Panc1 (cell line): ENCODE measurements at regions not wholly inside any gene's neighbourhood (a gene's known extent, or its start where the extent isn't known, plus 50 kb on each side); places are given as distances from the start of the nearest gene placed in this dataset.

Experiments
- ATAC-seq: fragments of 200-7000 bp; cut with Tn5 transposase; 2 replicates; pipeline ENCODE4 v1.9.1; 2020; ENCODE audit warnings: mild to moderate bottlenecking, moderate library complexity
- BruUV-seq: library from RNA; stranded (reverse); fragments of 400-500 nt; replicated peaks from 2 replicates; lab custom pipeline; 2021; lab: Mats Ljungman, UMichigan
- CTCF ChIA-PET: fragments of 300-600 bp; sonication (Branson Sonifier 250); formaldehyde crosslinking; loops from one replicate; lab custom pipeline; 2022; ENCODE audit warnings: antibody characterized with exemption; lab: Charles Lee
- POLR2A ChIA-PET: fragments of 300-600 bp; sonication (Branson Sonifier 250); formaldehyde crosslinking; loops from one replicate; lab custom pipeline; 2022; ENCODE audit warnings: antibody characterized with exemption; lab: Charles Lee
- DNase-seq: peaks from one replicate; pipeline ENCODE4 v3.0.0-alpha.2; 2010; ENCODE audit warnings: low read depth, low spot score
- H3K27ac ChIP-seq: 2 replicates; pipeline ENCODE4 v1.5.1; 2011; ENCODE audit warnings: mild to moderate bottlenecking, low read length, inconsistent platforms
- H3K27me3 ChIP-seq: fragments of 200-500 bp; sonication (Bioruptor generic); 2 replicates; pipeline ENCODE4 v1.6.0; 2014; ENCODE audit warnings: low read length, inconsistent platforms; ENCODE audit not compliant: control insufficient read depth, insufficient read depth
- H3K36me3 ChIP-seq: fragments of 200-500 bp; sonication (Bioruptor generic); 2 replicates; pipeline ENCODE4 v1.5.1; 2014; ENCODE audit warnings: inconsistent platforms, mild to moderate bottlenecking, low read length, moderate library complexity; ENCODE audit not compliant: control insufficient read depth, insufficient read depth
- H3K4me1 ChIP-seq: 2 replicates; pipeline ENCODE4 v1.5.1; 2011; ENCODE audit warnings: inconsistent platforms, mild to moderate bottlenecking, low read length, moderate library complexity; ENCODE audit not compliant: control insufficient read depth, insufficient read depth
- H3K4me3 ChIP-seq, 2 experiments: 2 replicates each; pipeline ENCODE4 v1.5.1; 2011 to 2012; ENCODE audit warnings: low read depth in 2 of 2, low read length in 2 of 2, mild to moderate bottlenecking in 2 of 2, inconsistent platforms in 1 of 2, moderate library complexity in 1 of 2
- H3K9me3 ChIP-seq: fragments of 200-500 bp; sonication (Bioruptor generic); 2 replicates; pipeline ENCODE4 v1.5.1; 2014; ENCODE audit warnings: low read depth, mild to moderate bottlenecking, inconsistent platforms, low read length, moderate library complexity; ENCODE audit not compliant: control insufficient read depth, insufficient read depth
- POLR2AphosphoS5 ChIP-seq: IDR thresholded peaks from 2 replicates; pipeline ENCODE4 v1.6.1; 2012; ENCODE audit warnings: mild to moderate bottlenecking, low read depth, low read length, moderate library complexity
- SIN3A ChIP-seq: IDR thresholded peaks from 2 replicates; pipeline ENCODE4 v1.6.1; 2012; ENCODE audit warnings: low read depth, mild to moderate bottlenecking, low read length, moderate library complexity, borderline replicate concordance; ENCODE audit not compliant: insufficient read depth
- TCF7L2 ChIP-seq: IDR thresholded peaks from 2 replicates; pipeline ENCODE4 v1.6.1; 2011; ENCODE audit warnings: mild to moderate bottlenecking, low read depth, low read length, inconsistent platforms
- in situ Hi-C: cut with HindIII; loops from 2 replicates; pipeline ENCODE4 v1.10.0; 2016; ENCODE audit warnings: low sequenced_read_pairs, low pct_unique_long_range_greater_than_20kb
- intact Hi-C: fragments of 100-400 bp; cut with micrococcal nuclease; formaldehyde crosslinking; loops from one replicate; pipeline ENCODE4 v1.10.0; 2022; ENCODE audit not compliant: unreplicated experiment
- TF ChIP-seq, protein P1 (sequence below): fragments of 450-650 bp; IDR thresholded peaks from 2 replicates; pipeline ENCODE4 v1.5.1; 2017; ENCODE audit warnings: mild to moderate bottlenecking
- TF ChIP-seq, protein P2 (sequence below), 2 experiments: IDR thresholded peaks; 2 replicates each; pipeline ENCODE4 v1.6.1; 2011 to 2012; ENCODE audit warnings: low read depth in 2 of 2, control low read depth in 1 of 2, low read length in 1 of 2, mild to moderate bottlenecking in 1 of 2, moderate library complexity in 1 of 2; ENCODE audit not compliant: insufficient read depth in 1 of 2

DNA sequence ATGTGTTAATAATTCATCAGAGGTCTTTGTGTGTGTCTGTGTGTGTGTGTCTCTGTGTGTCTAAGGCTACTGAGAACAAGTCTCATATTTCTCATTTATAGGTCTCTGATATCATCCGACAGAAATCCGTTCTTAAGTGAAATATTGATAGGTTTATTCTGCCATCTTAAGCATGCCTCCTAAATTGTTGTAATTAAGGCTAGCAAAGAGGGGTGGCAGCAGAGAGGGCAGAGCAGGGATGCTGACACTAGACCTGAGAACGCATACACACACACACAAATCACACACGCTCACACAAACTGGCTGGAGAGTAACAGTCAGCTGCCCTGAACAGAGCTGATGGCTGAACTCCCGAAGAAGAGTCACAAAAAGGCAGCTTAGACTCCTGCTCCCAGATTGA is 84.9 kb upstream of the LRFN2 start:
- H3K27me3 ChIP-seq, result no peaks in the 10 kb centered on the region; the same call in 1 of the 2 replicates
- no peaks in the 10 kb centered on the region for H3K36me3 ChIP-seq
- H3K4me3 ChIP-seq, result no peak overlapping the region
- intact Hi-C loops (no loop called here), in situ Hi-C loops (no loop called here)
- H3K9me3 ChIP-seq, result no peaks in the 10 kb centered on the region
- no peak overlapping the region for H3K27ac ChIP-seq
- ATAC-seq (no peak), DNase-seq (no peak)
- no TSS peak for BruUV-seq
- ChIA-PET POLR2A (no interaction called here), CTCF (no interaction called here)
- TF ChIP-seq, protein P1, sequence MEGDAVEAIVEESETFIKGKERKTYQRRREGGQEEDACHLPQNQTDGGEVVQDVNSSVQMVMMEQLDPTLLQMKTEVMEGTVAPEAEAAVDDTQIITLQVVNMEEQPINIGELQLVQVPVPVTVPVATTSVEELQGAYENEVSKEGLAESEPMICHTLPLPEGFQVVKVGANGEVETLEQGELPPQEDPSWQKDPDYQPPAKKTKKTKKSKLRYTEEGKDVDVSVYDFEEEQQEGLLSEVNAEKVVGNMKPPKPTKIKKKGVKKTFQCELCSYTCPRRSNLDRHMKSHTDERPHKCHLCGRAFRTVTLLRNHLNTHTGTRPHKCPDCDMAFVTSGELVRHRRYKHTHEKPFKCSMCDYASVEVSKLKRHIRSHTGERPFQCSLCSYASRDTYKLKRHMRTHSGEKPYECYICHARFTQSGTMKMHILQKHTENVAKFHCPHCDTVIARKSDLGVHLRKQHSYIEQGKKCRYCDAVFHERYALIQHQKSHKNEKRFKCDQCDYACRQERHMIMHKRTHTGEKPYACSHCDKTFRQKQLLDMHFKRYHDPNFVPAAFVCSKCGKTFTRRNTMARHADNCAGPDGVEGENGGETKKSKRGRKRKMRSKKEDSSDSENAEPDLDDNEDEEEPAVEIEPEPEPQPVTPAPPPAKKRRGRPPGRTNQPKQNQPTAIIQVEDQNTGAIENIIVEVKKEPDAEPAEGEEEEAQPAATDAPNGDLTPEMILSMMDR, result no peak
- TF ChIP-seq SIN3A, result no peak
- no peak for TF ChIP-seq TCF7L2
- TF ChIP-seq, protein P2, sequence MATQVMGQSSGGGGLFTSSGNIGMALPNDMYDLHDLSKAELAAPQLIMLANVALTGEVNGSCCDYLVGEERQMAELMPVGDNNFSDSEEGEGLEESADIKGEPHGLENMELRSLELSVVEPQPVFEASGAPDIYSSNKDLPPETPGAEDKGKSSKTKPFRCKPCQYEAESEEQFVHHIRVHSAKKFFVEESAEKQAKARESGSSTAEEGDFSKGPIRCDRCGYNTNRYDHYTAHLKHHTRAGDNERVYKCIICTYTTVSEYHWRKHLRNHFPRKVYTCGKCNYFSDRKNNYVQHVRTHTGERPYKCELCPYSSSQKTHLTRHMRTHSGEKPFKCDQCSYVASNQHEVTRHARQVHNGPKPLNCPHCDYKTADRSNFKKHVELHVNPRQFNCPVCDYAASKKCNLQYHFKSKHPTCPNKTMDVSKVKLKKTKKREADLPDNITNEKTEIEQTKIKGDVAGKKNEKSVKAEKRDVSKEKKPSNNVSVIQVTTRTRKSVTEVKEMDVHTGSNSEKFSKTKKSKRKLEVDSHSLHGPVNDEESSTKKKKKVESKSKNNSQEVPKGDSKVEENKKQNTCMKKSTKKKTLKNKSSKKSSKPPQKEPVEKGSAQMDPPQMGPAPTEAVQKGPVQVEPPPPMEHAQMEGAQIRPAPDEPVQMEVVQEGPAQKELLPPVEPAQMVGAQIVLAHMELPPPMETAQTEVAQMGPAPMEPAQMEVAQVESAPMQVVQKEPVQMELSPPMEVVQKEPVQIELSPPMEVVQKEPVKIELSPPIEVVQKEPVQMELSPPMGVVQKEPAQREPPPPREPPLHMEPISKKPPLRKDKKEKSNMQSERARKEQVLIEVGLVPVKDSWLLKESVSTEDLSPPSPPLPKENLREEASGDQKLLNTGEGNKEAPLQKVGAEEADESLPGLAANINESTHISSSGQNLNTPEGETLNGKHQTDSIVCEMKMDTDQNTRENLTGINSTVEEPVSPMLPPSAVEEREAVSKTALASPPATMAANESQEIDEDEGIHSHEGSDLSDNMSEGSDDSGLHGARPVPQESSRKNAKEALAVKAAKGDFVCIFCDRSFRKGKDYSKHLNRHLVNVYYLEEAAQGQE (IDR thresholded peaks at IDR 0.05; ENCODE audit: insufficient read depth in 1 of 2, low read depth in 2 of 2, low read length in 1 of 2), result no peak
- no peak for TF ChIP-seq POLR2AphosphoS5
- H3K4me1 ChIP-seq, result no peaks in the 10 kb centered on the region

DNA sequence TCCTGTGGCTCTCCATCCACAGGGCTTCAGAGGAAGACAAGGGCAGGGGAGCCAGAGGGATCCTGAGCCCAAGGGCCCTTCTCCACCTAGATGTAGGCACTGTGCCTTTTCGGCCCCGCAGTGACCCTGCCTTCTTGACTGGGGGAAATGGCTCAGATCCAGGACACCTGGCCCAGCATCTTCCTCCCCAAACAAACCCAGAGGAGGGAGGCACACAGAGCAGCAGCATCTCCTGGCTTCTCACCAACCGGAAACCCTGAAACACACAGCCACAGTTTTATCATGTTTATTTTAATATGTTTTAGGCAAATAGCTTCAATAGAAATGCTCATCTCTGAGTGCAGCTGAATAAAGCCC is 84.5 kb upstream of the LRFN2 start:
- CTCF ChIA-PET, result no interaction called here
- no peak for TF ChIP-seq SIN3A
- no peak for TF ChIP-seq POLR2AphosphoS5
- TF ChIP-seq TCF7L2, result no peak
- TF ChIP-seq, protein P1, result no peak
- TF ChIP-seq, protein P2 (IDR thresholded peaks at IDR 0.05; ENCODE audit: insufficient read depth in 1 of 2, low read depth in 2 of 2, low read length in 1 of 2), result no peak
- POLR2A ChIA-PET, result no interaction called here
- Histone ChIP-seq H3K9me3 (no peaks in the 10 kb centered on the region), H3K4me1 (no peaks in the 10 kb centered on the region), H3K36me3 (no peaks in the 10 kb centered on the region), H3K27ac (no peak overlapping the region), H3K4me3 (no peak overlapping the region), H3K27me3 (no peaks in the 10 kb centered on the region; the same call in 1 of the 2 replicates)
- intact Hi-C loops, result no loop called here
- ATAC-seq (no peak), DNase-seq (no peak)
- in situ Hi-C loops, result no loop called here
- BruUV-seq, result no TSS peak
